Adipocyte (in vitro differentiated cells): ENCODE measurements at regions not wholly inside any gene's neighbourhood (a gene's known extent, or its start where the extent isn't known, plus 50 kb on each side); places are given as distances from the start of the nearest gene placed in this dataset.

Experiments
- DNase-seq: peaks from one replicate; pipeline ENCODE4 v3.0.0-alpha.2; 2015; ENCODE audit warnings: low read depth
- H3K27me3 ChIP-seq: replicated peaks from 2 replicates; pipeline ENCODE4 v1.7.0; 2013; ENCODE audit warnings: mild to moderate bottlenecking, low read length, moderate library complexity; ENCODE audit not compliant: control insufficient read depth, insufficient read depth
- H3K36me3 ChIP-seq: 2 replicates; pipeline ENCODE4 v1.7.0; 2013; ENCODE audit warnings: low read length, mild to moderate bottlenecking, moderate library complexity; ENCODE audit not compliant: control insufficient read depth, insufficient read depth, severe bottlenecking
- H3K4me1 ChIP-seq: 2 replicates; pipeline ENCODE4 v1.7.0; 2013; ENCODE audit warnings: mild to moderate bottlenecking, low read length, moderate library complexity; ENCODE audit not compliant: control insufficient read depth, insufficient read depth
- H3K4me3 ChIP-seq: 2 replicates; pipeline ENCODE4 v1.7.0; 2013; ENCODE audit warnings: mild to moderate bottlenecking, low read length, moderate library complexity
- H3K9ac ChIP-seq: 2 replicates; pipeline ENCODE4 v1.7.0; 2013; ENCODE audit warnings: mild to moderate bottlenecking, low read length, moderate library complexity
- H3K9me3 ChIP-seq: 2 replicates; pipeline ENCODE4 v1.7.0; 2013; ENCODE audit warnings: mild to moderate bottlenecking, low read length, moderate library complexity; ENCODE audit not compliant: control insufficient read depth

- peaks cover 19% of the 10 kb centered on the region for H3K4me1 ChIP-seq
- no peak overlapping the region for H3K9ac ChIP-seq
- H3K36me3 ChIP-seq: no peaks in the 10 kb centered on the region
- H3K4me3 ChIP-seq: no peak overlapping the region
- peaks cover 4% of the 10 kb centered on the region for H3K27me3 ChIP-seq
- no peaks in the 10 kb centered on the region for H3K9me3 ChIP-seq
- DNase-seq: no peak
Measured at GRCh38 chr18:10209302-10209701, 245.1 kb upstream of the APCDD1 start.

- Histone ChIP-seq H3K4me1 (peaks cover 19% of the 10 kb centered on the region), H3K27me3 (no peaks in the 10 kb centered on the region), H3K36me3 (no peaks in the 10 kb centered on the region), H3K4me3 (no peak overlapping the region), H3K9ac (no peak overlapping the region), H3K9me3 (no peaks in the 10 kb centered on the region)
- DNase-seq: no peak
Measured at GRCh38 chr18:10210057-10210633, 244.3 kb upstream of the APCDD1 start.

- no peaks in the 10 kb centered on the region for H3K27me3 ChIP-seq
- no peaks in the 10 kb centered on the region for H3K36me3 ChIP-seq
- H3K4me3 ChIP-seq: no peak overlapping the region
- no peak overlapping the region for H3K9ac ChIP-seq
- peak; percentile 38 for DNase-seq
- H3K9me3 ChIP-seq: no peaks in the 10 kb centered on the region
- peaks cover 34% of the 10 kb centered on the region for H3K4me1 ChIP-seq
Measured at GRCh38 chr18:10213526-10213925, 240.9 kb upstream of the APCDD1 start.

- Histone ChIP-seq H3K9me3 (peaks cover 14% of the 10 kb centered on the region), H3K4me3 (no peak overlapping the region), H3K27me3 (no peaks in the 10 kb centered on the region), H3K4me1 (peaks cover 32% of the 10 kb centered on the region), H3K36me3 (no peaks in the 10 kb centered on the region), H3K9ac (no peak overlapping the region)
- DNase-seq: no peak
Measured at GRCh38 chr18:10215446-10215845, 239.0 kb upstream of the APCDD1 start.

- DNase-seq: no peak
- Histone ChIP-seq H3K9ac (peak overlapping the region; percentile 65), H3K4me3 (peak overlapping the region; percentile 26), H3K27me3 (no peaks in the 10 kb centered on the region), H3K36me3 (no peaks in the 10 kb centered on the region), H3K4me1 (peaks cover 30% of the 10 kb centered on the region), H3K9me3 (peaks cover 21% of the 10 kb centered on the region)
Measured at GRCh38 chr18:10216791-10217190, 237.6 kb upstream of the APCDD1 start.

GRCh38 chr18:10217211-10217610 is 237.2 kb upstream of the APCDD1 start:
- DNase-seq: no peak

GRCh38 chr18:10225300-10225699 is 229.1 kb upstream of the APCDD1 start:
- Histone ChIP-seq H3K4me1 (peaks cover 4% of the 10 kb centered on the region), H3K36me3 (no peaks in the 10 kb centered on the region), H3K4me3 (no peak overlapping the region), H3K9me3 (peaks cover 34% of the 10 kb centered on the region), H3K27me3 (no peaks in the 10 kb centered on the region), H3K9ac (no peak overlapping the region)
- DNase-seq: no peak

More at GRCh38 chr18:10217211-10217610, 237.2 kb upstream of the APCDD1 start:
- Histone ChIP-seq H3K36me3 (no peaks in the 10 kb centered on the region), H3K4me1 (peaks cover 34% of the 10 kb centered on the region), H3K9ac (peak overlapping the region; percentile 65), H3K27me3 (no peaks in the 10 kb centered on the region), H3K9me3 (peaks cover 23% of the 10 kb centered on the region), H3K4me3 (no peak overlapping the region)

- Histone ChIP-seq H3K27me3 (no peaks in the 10 kb centered on the region), H3K4me3 (no peak overlapping the region), H3K9me3 (peaks cover 25% of the 10 kb centered on the region), H3K9ac (no peak overlapping the region), H3K36me3 (no peaks in the 10 kb centered on the region), H3K4me1 (peaks cover 2% of the 10 kb centered on the region)
- DNase-seq: no peak
Measured at GRCh38 chr18:10226971-10227370, 227.5 kb upstream of the APCDD1 start.

- H3K4me3 ChIP-seq: no peak overlapping the region
Measured at GRCh38 chr18:10228326-10228725, 226.1 kb upstream of the APCDD1 start.

GRCh38 chr18:10229458-10229857 is 225.0 kb upstream of the APCDD1 start:
- peaks cover 2% of the 10 kb centered on the region for H3K4me1 ChIP-seq
- DNase-seq: no peak
- H3K4me3 ChIP-seq: peak overlapping the region; percentile 29
- H3K36me3 ChIP-seq: no peaks in the 10 kb centered on the region
- no peaks in the 10 kb centered on the region for H3K27me3 ChIP-seq
- no peak overlapping the region for H3K9ac ChIP-seq
- H3K9me3 ChIP-seq: peaks cover 24% of the 10 kb centered on the region

More at GRCh38 chr18:10228326-10228725, 226.1 kb upstream of the APCDD1 start:
- Histone ChIP-seq H3K9me3 (peaks cover 24% of the 10 kb centered on the region), H3K9ac (no peak overlapping the region), H3K4me1 (no peaks in the 10 kb centered on the region), H3K27me3 (no peaks in the 10 kb centered on the region), H3K36me3 (no peaks in the 10 kb centered on the region)
- no peak for DNase-seq

- peaks cover 9% of the 10 kb centered on the region for H3K4me1 ChIP-seq
- peaks cover 19% of the 10 kb centered on the region for H3K9me3 ChIP-seq
- peak; percentile 22 for DNase-seq
- H3K9ac ChIP-seq: no peak overlapping the region
- no peaks in the 10 kb centered on the region for H3K36me3 ChIP-seq
- H3K27me3 ChIP-seq: no peaks in the 10 kb centered on the region
- peak overlapping the region; percentile 29 for H3K4me3 ChIP-seq
Measured at GRCh38 chr18:10230072-10230471, 224.4 kb upstream of the APCDD1 start.

GRCh38 chr18:10231220-10231619 is 223.2 kb upstream of the APCDD1 start:
- H3K36me3 ChIP-seq: no peaks in the 10 kb centered on the region
- H3K27me3 ChIP-seq: no peaks in the 10 kb centered on the region
- no peak for DNase-seq
- H3K4me3 ChIP-seq: no peak overlapping the region
- H3K9me3 ChIP-seq: peaks cover 11% of the 10 kb centered on the region
- H3K4me1 ChIP-seq: peaks cover 14% of the 10 kb centered on the region
- no peak overlapping the region for H3K9ac ChIP-seq
